ENCODE measurements at regions not wholly inside any gene's neighbourhood (a gene's known extent, or its start where the extent isn't known, plus 50 kb on each side); places are given as distances from the start of the nearest gene placed in this dataset.

GRCh38 chr12:90257927-90258624 is 549.4 kb upstream of the ATP2B1 start:
- TF ChIP-seq, protein P1, sequence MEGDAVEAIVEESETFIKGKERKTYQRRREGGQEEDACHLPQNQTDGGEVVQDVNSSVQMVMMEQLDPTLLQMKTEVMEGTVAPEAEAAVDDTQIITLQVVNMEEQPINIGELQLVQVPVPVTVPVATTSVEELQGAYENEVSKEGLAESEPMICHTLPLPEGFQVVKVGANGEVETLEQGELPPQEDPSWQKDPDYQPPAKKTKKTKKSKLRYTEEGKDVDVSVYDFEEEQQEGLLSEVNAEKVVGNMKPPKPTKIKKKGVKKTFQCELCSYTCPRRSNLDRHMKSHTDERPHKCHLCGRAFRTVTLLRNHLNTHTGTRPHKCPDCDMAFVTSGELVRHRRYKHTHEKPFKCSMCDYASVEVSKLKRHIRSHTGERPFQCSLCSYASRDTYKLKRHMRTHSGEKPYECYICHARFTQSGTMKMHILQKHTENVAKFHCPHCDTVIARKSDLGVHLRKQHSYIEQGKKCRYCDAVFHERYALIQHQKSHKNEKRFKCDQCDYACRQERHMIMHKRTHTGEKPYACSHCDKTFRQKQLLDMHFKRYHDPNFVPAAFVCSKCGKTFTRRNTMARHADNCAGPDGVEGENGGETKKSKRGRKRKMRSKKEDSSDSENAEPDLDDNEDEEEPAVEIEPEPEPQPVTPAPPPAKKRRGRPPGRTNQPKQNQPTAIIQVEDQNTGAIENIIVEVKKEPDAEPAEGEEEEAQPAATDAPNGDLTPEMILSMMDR (IDR thresholded peaks at IDR 0.05), result no peak
- no peak for TF ChIP-seq POLR2A (IDR thresholded peaks at IDR 0.05)
